Left colon (tissue), 2 donors: ENCODE measurements at regions not wholly inside any gene's neighbourhood (a gene's known extent, or its start where the extent isn't known, plus 50 kb on each side); places are given as distances from the start of the nearest gene placed in this dataset.
"Not testable (repeated sequence)": the region's sequence is repeated elsewhere in the genome, so short reads cannot be mapped to it uniquely, and the experiment has no call there.

Experiments used
- ATAC-seq: fragments of 200-7000 bp; cut with Tn5 transposase; one replicate; pipeline ENCODE4 v1.9.1; 2020; ENCODE audit warnings: mild to moderate bottlenecking, moderate library complexity
- DNase-seq, 2 donors: peaks; one replicate each; pipeline ENCODE4 v3.0.0-alpha.2; 2020
- intact Hi-C, 2 donors: fragments of 100-400 bp; cut with DNase I in 1 of 2; cut with micrococcal nuclease in 1 of 2; formaldehyde crosslinking; loops; one replicate each; pipeline versions ENCODE4 v1.11.2 to v1.14.0; 2022; cut with DNase I, micrococcal nuclease
- donor health status: DM: no; HTN: no; CAD: no.
- donor health status: DM: yes; HTN: yes; CAD: no.

- ATAC-seq (no peak), DNase-seq (no peak)
- intact Hi-C loops: no loop called here
Observed at GRCh38 chr1:67916140-67916886, 83.0 kb upstream of the GNG12 start.

GRCh38 chr1:67909776-67910175, 76.5 kb upstream of the GNG12 start:
- no peak for ATAC-seq
- DNase-seq: no peak
- intact Hi-C loops: no loop called here

GRCh38 chr1:67908250-67908936, 75.1 kb upstream of the GNG12 start:
- no peak for DNase-seq
- ATAC-seq: no peak
- intact Hi-C loops: no loop called here

- ATAC-seq, intact Hi-C loops, DNase-seq: not testable (repeated sequence)
Observed at GRCh38 chr1:67907467-67907866, 74.2 kb upstream of the GNG12 start.

GRCh38 chr1:67906015-67906414, 72.7 kb upstream of the GNG12 start:
- ATAC-seq, DNase-seq, intact Hi-C loops: not testable (repeated sequence)

- intact Hi-C loops, DNase-seq, ATAC-seq: not testable (repeated sequence)
Observed at GRCh38 chr1:67902546-67903223, 69.4 kb upstream of the GNG12 start.

DNA sequence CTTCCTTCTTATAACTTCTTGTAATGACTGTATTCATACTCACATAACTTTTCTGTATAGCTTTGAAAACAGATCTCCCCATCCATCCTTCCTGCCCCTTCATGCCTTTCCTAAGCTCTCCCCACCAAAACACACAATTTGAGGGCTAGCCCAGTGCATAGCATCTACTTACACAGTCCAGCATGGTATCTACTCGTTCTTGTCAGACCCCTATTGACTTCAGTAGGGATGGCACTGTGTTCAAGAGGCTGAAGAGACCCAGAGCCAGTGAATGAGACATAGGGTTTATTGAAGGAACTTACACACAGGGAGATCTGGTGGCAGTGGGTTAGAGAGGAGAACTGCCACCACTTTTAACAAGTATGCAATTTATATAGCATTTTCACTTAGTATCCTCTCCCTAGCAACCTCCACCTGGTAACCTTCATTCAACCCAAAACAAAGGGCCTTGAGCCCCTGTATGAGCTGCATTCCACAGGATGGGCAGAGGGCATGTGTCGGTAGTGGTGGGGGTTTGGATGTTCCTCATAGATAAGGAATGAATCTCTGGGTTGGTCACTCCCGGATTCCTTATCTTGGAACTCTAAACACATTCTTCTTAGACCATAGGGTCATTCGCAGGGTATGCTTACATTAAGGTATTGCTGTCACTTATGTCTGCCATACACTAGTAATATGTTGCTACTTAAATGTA, 64.9 kb upstream of the GNG12 start:
- DNase-seq: no peak
- intact Hi-C loops: no loop called here
- no peak for ATAC-seq

GRCh38 chr1:67897270-67897949, 64.1 kb upstream of the GNG12 start:
- intact Hi-C loops: no loop called here
- ATAC-seq: peak; percentile 84
- DNase-seq: no peak

DNA sequence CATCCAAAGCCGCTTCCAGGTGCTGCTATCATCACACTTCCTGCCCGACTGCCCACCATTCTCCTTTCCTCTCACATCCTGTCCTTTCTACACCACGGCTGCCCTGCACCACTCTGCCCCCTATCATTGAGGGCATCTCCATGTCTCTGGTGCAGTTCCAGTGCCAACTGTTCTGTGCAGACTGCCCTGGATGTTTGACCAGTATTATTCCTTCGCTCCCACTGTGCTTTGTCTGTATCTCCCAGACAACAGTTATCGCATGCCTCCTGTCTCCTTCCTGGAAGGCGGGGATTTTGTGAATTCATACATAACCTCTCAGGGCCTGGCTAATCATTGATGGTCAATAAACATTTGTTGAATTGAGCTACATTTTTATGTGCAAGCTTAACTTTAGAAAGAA, 63.6 kb upstream of the GNG12 start:
- intact Hi-C loops: no loop called here
- DNase-seq (no peak), ATAC-seq (peak; percentile 87)

- ATAC-seq (no peak), DNase-seq (no peak)
- intact Hi-C loops: no loop called here
Observed at GRCh38 chr1:67894981-67895735, 61.9 kb upstream of the GNG12 start.

- DNase-seq: no peak
- ATAC-seq: no peak
- intact Hi-C loops: no loop called here
Observed at GRCh38 chr1:67893126-67893495, 59.8 kb upstream of the GNG12 start.

DNA sequence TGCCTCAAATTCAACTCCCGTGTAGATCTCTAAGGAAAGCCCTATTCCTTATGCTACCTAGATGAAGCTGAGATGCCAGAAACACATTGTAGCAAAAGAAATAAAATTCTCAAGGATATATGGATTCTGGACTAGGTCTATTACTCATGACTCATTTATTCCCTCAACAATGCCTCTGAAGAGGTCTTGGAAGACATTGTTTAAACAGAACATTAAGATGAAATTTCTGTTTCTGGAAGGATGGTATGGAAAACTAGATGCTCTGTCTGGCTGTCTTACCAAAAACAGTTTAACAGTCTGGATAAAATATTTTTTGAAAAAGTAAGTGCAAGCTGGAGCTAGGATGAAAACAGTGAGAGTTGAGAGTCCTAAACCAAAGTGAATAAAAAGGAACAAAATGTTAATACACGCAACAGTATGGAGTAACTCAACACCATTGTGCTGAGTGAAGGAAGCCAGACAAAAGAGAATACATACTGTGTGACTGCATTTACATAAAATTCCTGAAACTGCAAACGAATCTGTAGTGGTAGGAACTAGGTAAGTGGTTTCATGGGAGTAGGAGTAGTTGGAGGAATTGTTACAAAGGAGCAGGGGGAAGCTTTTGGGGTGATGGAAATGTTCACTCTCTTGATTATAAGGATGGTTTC, 59.3 kb upstream of the GNG12 start:
- no peak for DNase-seq
- no peak for ATAC-seq
- intact Hi-C loops: no loop called here

DNA sequence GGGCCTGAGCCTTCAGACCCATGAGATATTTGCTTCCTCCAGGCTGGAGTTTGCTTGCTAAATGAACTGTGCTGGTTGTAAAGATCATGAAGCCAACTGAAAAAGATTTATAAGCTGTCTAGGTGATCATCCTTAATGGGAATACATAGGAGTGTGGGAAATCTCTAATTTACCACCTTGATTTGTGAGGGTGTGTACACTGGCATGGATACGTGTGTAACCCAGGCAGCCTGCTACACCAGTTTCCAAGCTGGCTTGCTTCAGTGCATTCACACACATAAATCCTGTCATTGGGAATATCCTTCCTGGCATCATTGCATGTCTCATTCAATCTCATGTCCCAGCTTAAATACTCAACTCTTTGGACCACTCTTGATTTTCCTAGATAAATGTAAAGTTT, 57.6 kb upstream of the GNG12 start:
- intact Hi-C loops: no loop called here

DNA sequence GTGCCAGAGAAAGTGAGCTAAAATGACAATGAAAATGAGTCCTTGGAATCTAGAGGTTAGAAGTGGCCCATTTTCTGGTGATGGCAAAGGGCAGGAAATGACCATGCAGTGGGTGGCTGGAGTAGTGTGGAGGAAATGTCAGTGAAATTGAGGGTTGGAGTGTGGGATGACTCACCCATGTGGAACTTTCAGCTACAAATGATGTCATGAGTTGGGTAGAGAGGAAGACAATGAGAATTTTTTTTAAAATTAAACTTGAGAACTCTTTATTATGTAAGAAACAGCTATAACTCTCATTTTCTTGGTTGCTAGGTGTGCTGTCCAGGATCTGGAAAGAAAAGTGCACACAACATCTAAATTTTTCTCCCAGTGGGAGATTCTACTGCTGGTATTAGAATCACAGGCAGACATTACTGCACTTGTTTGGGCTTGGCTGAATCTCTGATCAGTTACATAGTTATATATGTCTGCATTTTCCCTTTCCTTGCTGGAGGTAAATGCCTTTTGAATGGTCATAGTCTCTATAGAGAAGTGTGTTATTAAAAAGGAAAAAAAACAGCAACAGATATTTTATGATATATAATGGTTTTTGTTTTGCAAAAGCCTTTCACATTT, 56.8 kb upstream of the GNG12 start:
- DNase-seq (no peak), ATAC-seq (peak; percentile 60)
- intact Hi-C loops: no loop called here

More for the DNA sequence above, 57.6 kb upstream of the GNG12 start:
- ATAC-seq: peak; percentile 16
- DNase-seq: no peak

DNA sequence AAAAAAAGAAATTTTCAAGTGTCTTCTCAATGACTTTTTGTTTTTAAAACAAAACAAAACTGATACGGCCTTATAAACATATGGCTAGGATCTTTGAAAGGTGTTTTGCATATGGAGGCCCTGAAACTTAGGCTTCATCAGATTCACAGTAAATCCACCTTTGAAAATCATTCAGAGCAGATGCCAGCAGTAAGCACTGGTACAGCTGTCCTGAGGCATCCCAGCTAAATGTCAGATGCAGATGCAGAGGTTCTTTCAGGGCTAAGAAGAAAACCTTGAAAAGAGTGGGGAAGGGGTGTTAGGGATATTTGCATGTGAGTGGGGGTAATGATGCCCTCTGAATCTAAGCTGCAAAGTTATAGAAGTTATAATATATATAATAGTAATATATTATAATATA, 56.2 kb upstream of the GNG12 start:
- intact Hi-C loops: no loop called here
- no peak for ATAC-seq

DNA sequence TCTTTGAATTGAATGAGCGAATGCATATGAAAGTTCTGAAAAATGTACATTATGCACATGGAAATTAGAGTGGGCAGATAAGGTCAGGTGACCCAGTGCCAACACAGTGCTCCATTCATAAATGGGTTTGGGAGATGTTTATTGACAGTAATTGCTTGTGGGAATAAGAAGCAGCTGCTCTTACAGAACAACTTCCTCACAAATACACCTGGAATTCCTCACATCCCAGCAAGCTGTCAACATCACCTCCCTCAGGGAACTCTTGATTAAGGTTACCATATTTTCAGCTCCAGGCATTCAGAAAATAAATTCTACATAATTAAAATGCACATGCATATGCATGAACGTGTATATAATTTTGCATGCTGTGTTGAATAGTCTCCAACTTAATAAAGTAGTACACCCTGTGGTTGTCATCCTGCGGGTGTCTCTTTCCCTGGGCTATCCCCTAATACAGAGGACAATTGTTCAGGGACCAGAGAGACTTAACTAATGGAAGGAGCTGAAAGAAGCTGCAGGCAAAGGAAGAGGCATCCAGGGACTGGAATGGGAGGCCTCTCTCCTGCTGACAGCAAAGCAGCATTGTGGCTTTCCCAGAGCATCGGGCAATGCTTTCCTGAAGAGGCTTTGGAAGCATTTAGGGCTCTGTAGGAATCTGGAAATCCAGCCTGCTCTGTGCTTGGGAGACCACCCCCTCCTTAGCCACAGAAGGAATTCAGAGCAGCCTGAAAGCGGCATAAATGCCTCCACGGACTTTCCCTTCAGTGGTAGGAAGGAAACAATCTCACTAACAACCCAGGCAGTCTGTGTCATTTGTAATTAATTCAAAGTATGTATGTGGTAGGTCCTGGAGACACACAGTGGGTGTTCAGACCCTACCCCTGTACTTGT, 55.2 kb upstream of the GNG12 start:
- intact Hi-C loops: no loop called here
- ATAC-seq: no peak
- no peak for DNase-seq

More for the DNA sequence above, 56.2 kb upstream of the GNG12 start:
- DNase-seq: no peak
